SK-N-MC (cell line): ENCODE measurements at regions not wholly inside any gene's neighbourhood (a gene's known extent, or its start where the extent isn't known, plus 50 kb on each side); places are given as distances from the start of the nearest gene placed in this dataset.
"Not testable (repeated sequence)": the region's sequence is repeated elsewhere in the genome, so short reads cannot be mapped to it uniquely, and the experiment has no call there.

Experiments used
- DNase-seq: peaks from one replicate; pipeline ENCODE4 v3.0.0-alpha.2; 2011; ENCODE audit warnings: low read depth, low spot score
- H3K27ac ChIP-seq: fragments of 200-600 bp; sonication (generic); 2 replicates; pipeline ENCODE4 v1.5.1; 2016; ENCODE audit warnings: mixed run types
- H3K36me3 ChIP-seq: fragments of 200-600 bp; sonication (generic); 2 replicates; pipeline ENCODE4 v1.6.1; 2017; ENCODE audit warnings: antibody characterized with exemption, low read length, mixed read lengths; ENCODE audit not compliant: insufficient read depth
- H3K4me3 ChIP-seq: fragments of 200-600 bp; sonication (generic); 2 replicates; pipeline ENCODE4 v1.5.1; 2016
- H3K9ac ChIP-seq: fragments of 200-600 bp; sonication (generic); 2 replicates; pipeline ENCODE4 v1.8.0; 2017; ENCODE audit warnings: mixed run types, mixed read lengths; ENCODE audit not compliant: insufficient read length
- H3K9me3 ChIP-seq: fragments of 200-600 bp; sonication (generic); 2 replicates; pipeline ENCODE4 v1.6.1; 2017; ENCODE audit warnings: low read depth, mild to moderate bottlenecking, antibody characterized with exemption, low read length, moderate library complexity, mixed read lengths
- EZH2 ChIP-seq: fragments of 200-600 bp; sonication (generic); IDR thresholded peaks from one replicate; pipeline ENCODE4 v1.6.1; 2017; ENCODE audit warnings: antibody characterized with exemption
- FOXP2 ChIP-seq: optimal IDR thresholded peaks from 2 replicates; pipeline ENCODE3; 2011; ENCODE audit warnings: mild to moderate bottlenecking, moderate library complexity; ENCODE audit not compliant: insufficient read depth; ENCODE audit errors: extremely low read length, control extremely low read depth
- POLR2AphosphoS5 ChIP-seq: IDR thresholded peaks from 2 replicates; pipeline ENCODE4 v1.6.1; 2012; ENCODE audit warnings: mild to moderate bottlenecking, low read depth, low read length, borderline replicate concordance

DNA sequence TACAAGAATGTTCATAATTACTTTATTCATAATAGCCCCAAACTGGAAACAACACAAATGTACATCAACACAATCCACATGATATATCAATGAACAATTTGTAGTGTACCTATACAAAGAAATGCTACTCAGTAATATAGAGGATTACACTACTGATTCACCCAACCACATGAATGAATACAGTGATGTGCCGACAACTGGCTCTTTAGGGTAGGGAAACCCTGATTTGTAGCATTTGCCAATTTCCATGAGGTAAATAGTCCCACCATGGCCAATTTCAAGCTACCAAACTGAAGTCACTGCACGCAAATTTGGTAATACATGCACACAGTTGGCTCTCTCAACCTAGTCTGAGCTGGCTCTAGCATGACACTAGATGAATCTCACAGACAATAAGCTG, 190.4 kb upstream of the KRR1 start:
- Histone ChIP-seq H3K9me3 (no peaks in the 10 kb centered on the region), H3K27ac (no peak overlapping the region), H3K4me3 (no peak overlapping the region), H3K9ac (no peak overlapping the region), H3K36me3 (no peaks in the 10 kb centered on the region)
- no peak for DNase-seq
- TF ChIP-seq EZH2 (no peak), POLR2AphosphoS5 (no peak), FOXP2 (no peak)

DNA sequence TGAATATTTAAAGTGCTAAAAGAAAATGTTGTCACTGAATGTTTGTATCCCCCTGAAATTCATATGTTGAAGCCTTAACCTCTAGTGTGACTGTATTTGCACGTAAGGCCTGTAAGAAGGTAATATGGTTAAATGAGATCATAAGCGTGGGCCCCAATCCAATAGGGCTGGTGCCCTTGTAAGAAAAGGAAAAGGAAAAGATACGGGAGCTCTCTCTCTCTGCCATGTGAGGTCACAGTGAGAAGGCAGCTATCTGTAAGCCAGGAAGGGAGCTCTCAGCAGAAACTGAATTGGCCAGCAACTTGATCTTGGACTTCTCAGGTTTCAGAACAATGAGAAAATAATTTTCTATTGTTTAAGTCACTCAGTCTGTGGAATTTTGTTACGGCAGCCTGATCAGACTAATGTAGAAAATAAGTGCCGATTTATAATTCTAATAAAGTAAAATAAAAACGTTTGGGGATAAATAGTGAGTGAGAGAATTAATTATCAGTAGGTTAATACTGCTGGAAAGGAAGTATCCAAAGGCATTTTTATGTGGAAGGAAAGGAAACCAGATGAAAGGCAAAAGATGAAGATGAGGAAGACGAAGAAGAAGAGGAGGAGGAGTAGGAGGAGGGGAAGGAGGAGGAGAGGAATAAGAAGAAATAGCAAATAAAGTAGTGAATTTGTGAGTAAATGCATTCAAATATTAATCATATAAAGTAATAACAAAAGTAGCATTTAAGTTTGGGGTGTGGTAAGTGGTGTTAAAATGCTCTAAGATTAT, 188.5 kb upstream of the KRR1 start:
- no peak for TF ChIP-seq FOXP2
- TF ChIP-seq POLR2AphosphoS5, result no peak
- TF ChIP-seq EZH2, result no peak
- Histone ChIP-seq H3K27ac (no peak overlapping the region), H3K4me3 (no peak overlapping the region), H3K36me3 (no peaks in the 10 kb centered on the region), H3K9ac (no peak overlapping the region), H3K9me3 (no peaks in the 10 kb centered on the region)
- DNase-seq, result no peak

DNA sequence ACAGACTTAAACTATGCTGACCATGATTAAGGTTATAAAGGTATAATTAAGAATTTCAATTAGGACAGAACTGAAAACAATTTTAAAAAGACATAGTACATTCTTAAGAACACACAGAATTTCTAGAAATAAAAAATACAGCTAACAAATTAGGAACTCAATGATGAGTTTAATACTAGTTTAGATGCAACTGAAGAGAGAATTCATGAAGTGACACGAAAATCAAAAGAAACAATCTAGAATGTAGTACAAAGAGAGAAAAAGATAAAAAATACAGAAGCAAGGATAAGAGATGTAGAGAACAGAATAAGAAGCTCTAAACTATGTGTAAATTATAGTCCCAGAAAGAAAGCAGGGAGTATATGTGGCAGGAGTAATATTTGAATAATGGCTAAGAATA, 187.8 kb upstream of the KRR1 start:
- Histone ChIP-seq H3K9ac (no peak overlapping the region), H3K9me3 (no peaks in the 10 kb centered on the region), H3K27ac (no peak overlapping the region), H3K4me3 (no peak overlapping the region), H3K36me3 (no peaks in the 10 kb centered on the region)
- DNase-seq, result no peak
- TF ChIP-seq EZH2 (no peak), FOXP2 (no peak), POLR2AphosphoS5 (no peak)

DNA sequence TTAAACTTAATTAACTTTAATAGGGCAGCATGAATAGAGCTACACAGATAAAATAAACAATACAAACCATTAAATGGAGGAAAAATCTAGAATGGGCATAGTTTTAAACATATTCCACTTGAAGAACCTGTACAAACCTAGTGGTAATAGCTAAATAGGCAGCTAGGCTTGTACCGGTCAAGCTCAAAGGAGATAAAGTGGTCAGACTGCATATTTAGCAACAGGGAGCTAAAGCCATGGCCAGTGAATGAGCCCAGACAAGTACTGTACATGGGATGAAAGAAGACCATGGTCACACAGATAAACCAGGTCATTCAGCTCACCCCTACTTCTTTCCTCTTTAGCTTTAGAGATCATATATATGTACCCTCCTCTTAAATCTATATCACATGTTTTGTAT, 186.6 kb upstream of the KRR1 start:
- no peak overlapping the region for H3K4me3 ChIP-seq
- TF ChIP-seq FOXP2, result no peak
- no peak for TF ChIP-seq EZH2
- no peak for TF ChIP-seq POLR2AphosphoS5
- H3K27ac ChIP-seq, result no peak overlapping the region
- H3K36me3 ChIP-seq, result no peaks in the 10 kb centered on the region
- no peak overlapping the region for H3K9ac ChIP-seq
- no peak for DNase-seq
- H3K9me3 ChIP-seq, result no peaks in the 10 kb centered on the region

DNA sequence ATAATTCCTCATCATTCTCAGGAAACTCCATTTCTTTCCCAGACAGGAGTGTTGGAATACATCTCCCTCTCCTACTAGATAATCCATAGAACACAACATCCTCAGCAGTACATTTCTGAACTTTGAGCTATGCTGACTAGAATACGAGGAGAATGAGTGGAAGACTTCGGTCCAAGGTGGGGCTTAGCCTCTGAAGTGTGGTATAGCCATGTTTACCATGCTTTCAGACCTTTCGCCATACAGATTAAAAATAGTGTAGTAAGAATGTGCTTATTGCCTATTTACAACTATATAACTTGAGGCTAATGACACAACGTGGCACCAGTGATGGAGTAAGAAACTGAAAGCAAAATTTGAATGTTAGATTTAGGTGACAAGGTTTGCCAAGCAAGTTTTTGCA, 184.5 kb upstream of the KRR1 start:
- no peaks in the 10 kb centered on the region for H3K9me3 ChIP-seq
- no peak overlapping the region for H3K9ac ChIP-seq
- no peaks in the 10 kb centered on the region for H3K36me3 ChIP-seq
- TF ChIP-seq POLR2AphosphoS5, result no peak
- no peak for TF ChIP-seq EZH2
- no peak for TF ChIP-seq FOXP2
- no peak overlapping the region for H3K27ac ChIP-seq
- no peak overlapping the region for H3K4me3 ChIP-seq
- DNase-seq, result no peak

DNA sequence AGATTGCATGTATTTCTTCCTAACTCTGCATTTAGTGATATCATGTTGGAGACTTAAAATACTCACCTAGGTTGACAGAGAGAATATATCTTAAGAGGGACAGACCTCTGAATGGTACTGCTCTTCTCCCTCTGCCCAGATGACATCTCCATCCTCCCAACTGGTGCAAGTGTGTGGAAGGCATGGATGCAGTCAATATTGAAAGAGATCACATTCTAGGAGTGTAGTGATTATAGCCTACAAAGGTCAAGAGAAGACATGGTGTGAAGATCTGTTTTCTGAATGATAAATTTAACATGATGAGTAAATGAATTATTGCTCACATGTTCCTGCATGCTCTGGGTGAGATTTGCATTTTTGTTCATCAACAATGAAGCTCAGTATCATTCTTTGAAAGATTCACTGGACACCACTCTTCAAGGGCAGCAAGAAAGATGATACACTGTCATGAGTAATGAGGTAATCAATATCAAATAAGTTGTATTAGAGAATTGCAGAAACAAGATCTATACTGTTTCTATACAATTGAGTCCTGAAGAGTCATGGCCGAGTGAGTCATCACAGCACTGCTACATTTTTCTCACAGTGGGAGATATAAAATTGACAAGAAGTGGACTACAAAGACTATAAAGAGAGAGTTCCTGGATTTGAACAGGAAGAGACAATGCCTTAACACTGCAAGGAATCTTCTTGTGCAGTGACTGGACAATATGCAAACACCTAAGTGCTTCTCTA, 183.3 kb upstream of the KRR1 start:
- no peaks in the 10 kb centered on the region for H3K36me3 ChIP-seq
- no peaks in the 10 kb centered on the region for H3K9me3 ChIP-seq
- no peak overlapping the region for H3K4me3 ChIP-seq
- H3K9ac ChIP-seq, result no peak overlapping the region
- no peak for DNase-seq
- no peak for TF ChIP-seq FOXP2
- TF ChIP-seq POLR2AphosphoS5, result no peak
- TF ChIP-seq EZH2, result no peak
- no peak overlapping the region for H3K27ac ChIP-seq

DNA sequence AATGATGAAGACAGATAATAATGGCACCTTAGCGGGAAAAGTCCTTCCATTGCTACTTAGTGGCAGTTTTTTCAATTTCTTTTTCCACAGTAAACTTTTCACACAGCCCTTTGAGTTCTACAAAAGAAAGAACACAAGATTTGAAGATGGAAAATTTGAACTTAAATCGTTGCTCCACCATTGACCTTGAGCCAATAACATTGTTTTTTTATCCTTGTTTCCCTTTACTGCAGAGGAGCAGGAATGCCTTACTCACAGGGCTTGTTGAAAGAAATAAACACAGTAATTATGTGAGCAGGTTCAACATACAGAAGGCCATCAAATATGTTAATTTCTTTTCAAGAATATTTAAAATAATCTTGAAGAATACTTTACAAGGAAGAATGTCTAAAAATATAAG, 181.5 kb upstream of the KRR1 start:
- no peak overlapping the region for H3K4me3 ChIP-seq
- H3K36me3 ChIP-seq, result no peaks in the 10 kb centered on the region
- no peak overlapping the region for H3K9ac ChIP-seq
- TF ChIP-seq POLR2AphosphoS5, result no peak
- no peak for TF ChIP-seq EZH2
- no peak for TF ChIP-seq FOXP2
- no peak for DNase-seq
- no peaks in the 10 kb centered on the region for H3K9me3 ChIP-seq
- no peak overlapping the region for H3K27ac ChIP-seq

DNA sequence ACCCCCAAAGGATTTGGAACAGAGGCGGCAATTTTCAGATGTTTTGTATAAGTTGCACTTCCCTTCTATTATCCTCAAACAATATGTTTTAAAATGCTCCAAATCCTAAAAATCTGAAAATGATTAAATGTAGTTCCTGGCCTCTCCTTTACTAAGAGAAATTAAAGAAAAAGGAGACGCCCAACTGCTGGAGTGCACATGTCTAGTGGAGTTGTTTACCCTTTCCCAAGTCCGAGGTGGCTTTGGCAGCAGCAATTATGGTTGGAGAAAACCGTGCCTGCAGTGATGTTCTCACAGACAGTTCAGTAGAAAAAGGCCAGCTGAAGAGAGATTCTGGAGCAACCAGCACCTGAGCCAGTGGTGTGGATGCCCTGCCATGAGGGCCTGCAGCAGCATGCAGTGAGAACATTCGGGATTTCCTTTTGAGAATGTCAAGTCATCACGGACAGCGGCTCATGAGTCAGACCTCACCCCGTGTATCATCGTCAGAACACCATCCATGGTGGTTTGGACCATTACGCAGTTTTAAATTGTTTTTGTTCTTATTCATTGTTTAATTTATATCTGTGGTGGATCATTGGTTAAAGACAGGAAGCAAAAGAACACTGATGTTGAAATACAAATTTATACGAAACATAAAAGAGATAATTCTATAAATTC, 179.0 kb upstream of the KRR1 start:
- Histone ChIP-seq H3K36me3 (no peaks in the 10 kb centered on the region), H3K9me3 (no peaks in the 10 kb centered on the region), H3K27ac (no peak overlapping the region), H3K4me3 (no peak overlapping the region), H3K9ac (no peak overlapping the region)
- DNase-seq, result no peak
- no peak for TF ChIP-seq EZH2
- no peak for TF ChIP-seq POLR2AphosphoS5
- no peak for TF ChIP-seq FOXP2

DNA sequence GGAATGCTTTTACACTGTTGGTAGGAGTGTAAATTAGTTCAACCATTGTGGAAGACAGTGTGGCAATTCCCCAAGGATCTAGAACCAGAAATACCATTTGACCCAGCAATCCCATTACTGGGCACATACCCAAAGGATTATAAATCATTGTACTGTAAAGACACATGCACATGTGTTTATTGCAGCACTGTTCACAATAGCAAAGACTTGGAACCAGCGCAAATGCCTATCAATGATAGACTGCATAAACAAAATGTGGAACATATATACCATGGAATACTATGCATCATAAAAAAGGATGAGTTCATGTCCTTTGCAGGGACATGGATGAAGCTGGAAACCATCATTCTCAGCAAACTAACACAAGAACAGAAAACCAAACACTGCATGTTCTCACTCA, 174.8 kb upstream of the KRR1 start:
- not testable (repeated sequence) for H3K27ac ChIP-seq, H3K4me3 ChIP-seq, H3K9ac ChIP-seq, DNase-seq, H3K9me3 ChIP-seq, H3K36me3 ChIP-seq
